ENCODE measurements at regions not wholly inside any gene's neighbourhood (a gene's known extent, or its start where the extent isn't known, plus 50 kb on each side); places are given as distances from the start of the nearest gene placed in this dataset.

- no peak for TF ChIP-seq EZH2phosphoT487 (IDR thresholded peaks at IDR 0.05; ENCODE audit: borderline replicate concordance, low read length)
- no peak for TF ChIP-seq CTCF (conservative IDR thresholded peaks at IDR 0.05; ENCODE audit: low read depth, low read length)
These were observed 724.6 kb upstream of the TMEM132C start for GRCh38 chr12:127542391-127542790.

Data from PC-3 (cell line).